ENCODE measurements at regions not wholly inside any gene's neighbourhood (a gene's known extent, or its start where the extent isn't known, plus 50 kb on each side); places are given as distances from the start of the nearest gene placed in this dataset.

DNA sequence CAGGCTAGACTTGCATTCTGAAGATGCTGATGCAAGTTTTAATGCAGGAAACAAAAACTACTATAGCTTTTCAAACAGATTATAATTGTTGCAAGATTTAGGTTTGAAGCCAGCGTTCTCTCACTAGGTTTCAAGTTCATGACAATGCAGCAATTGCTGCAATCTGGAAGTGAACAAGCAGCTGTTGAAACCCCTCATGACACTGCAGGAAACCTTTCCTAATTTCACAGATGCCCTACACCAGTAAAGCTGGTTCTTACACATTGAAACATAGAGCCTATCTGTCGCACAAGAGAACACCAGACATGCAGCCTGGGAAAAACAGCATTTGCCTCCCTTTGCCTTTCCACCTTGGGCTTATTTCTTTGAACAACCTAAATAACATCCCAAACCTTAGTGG, 1737.2 kb upstream of the MIR17HG start:
- TF ChIP-seq, protein P1, sequence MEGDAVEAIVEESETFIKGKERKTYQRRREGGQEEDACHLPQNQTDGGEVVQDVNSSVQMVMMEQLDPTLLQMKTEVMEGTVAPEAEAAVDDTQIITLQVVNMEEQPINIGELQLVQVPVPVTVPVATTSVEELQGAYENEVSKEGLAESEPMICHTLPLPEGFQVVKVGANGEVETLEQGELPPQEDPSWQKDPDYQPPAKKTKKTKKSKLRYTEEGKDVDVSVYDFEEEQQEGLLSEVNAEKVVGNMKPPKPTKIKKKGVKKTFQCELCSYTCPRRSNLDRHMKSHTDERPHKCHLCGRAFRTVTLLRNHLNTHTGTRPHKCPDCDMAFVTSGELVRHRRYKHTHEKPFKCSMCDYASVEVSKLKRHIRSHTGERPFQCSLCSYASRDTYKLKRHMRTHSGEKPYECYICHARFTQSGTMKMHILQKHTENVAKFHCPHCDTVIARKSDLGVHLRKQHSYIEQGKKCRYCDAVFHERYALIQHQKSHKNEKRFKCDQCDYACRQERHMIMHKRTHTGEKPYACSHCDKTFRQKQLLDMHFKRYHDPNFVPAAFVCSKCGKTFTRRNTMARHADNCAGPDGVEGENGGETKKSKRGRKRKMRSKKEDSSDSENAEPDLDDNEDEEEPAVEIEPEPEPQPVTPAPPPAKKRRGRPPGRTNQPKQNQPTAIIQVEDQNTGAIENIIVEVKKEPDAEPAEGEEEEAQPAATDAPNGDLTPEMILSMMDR (conservative IDR thresholded peaks at IDR 0.05; ENCODE audit: low read depth, low read length) = no peak
- no peak for TF ChIP-seq EZH2 (IDR thresholded peaks at IDR 0.05; ENCODE audit: borderline replicate concordance, low read depth, low read length, poor library complexity, severe bottlenecking)
- Histone ChIP-seq H3K27me3 (replicated peaks; ENCODE audit: insufficient read depth, low read depth, low read length, poor library complexity) (no peaks in the 10 kb centered on the region), H3K9me3 (ENCODE audit: low read depth, low read length, poor library complexity, severe bottlenecking) (peaks cover 3% of the 10 kb centered on the region), H3K27ac (ENCODE audit: low read depth, low read length, poor library complexity, severe bottlenecking) (no peak overlapping the region), H3K4me3 (ENCODE audit: low read depth, low read length, poor library complexity, severe bottlenecking) (no peak overlapping the region), H3K4me1 (ENCODE audit: insufficient read depth, low read length, poor library complexity, severe bottlenecking) (no peaks in the 10 kb centered on the region), H3K36me3 (ENCODE audit: insufficient read depth, low read length, poor library complexity, severe bottlenecking) (no peaks in the 10 kb centered on the region)
- BruUV-seq (replicated peaks) = no TSS peak
- intact Hi-C loops (cut with micrococcal nuclease; ENCODE audit: unreplicated experiment) = no loop called here
- POLR2A ChIA-PET (ENCODE audit: low non-redundant PET) = no interaction called here
- DNase-seq (ENCODE audit: low spot score) = no peak
- CTCF ChIA-PET = no interaction called here

DNA sequence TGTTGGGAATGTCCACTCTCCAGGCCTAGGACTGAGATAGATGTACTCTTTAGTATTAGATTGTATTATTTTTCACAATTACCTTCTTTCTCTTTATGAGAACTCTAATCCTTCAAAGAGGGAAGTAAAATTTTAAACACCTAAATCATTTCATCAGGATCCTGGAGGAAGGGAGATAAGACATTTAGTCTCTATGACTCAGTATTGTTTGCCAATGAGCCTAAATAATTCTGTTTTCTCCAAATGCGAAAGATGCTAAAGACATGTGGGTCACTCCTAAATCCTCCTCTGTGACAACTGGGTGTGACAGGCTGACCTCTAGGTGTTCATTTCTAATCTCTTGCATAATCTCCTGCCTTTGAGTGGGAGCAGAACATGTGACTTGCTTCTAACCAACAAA, 1736.6 kb upstream of the MIR17HG start:
- Histone ChIP-seq H3K4me1 (ENCODE audit: insufficient read depth, low read length, poor library complexity, severe bottlenecking) (no peaks in the 10 kb centered on the region), H3K27me3 (replicated peaks; ENCODE audit: insufficient read depth, low read depth, low read length, poor library complexity) (no peaks in the 10 kb centered on the region), H3K36me3 (ENCODE audit: insufficient read depth, low read length, poor library complexity, severe bottlenecking) (no peaks in the 10 kb centered on the region), H3K4me3 (ENCODE audit: low read depth, low read length, poor library complexity, severe bottlenecking) (no peak overlapping the region), H3K9me3 (ENCODE audit: low read depth, low read length, poor library complexity, severe bottlenecking) (no peaks in the 10 kb centered on the region), H3K27ac (ENCODE audit: low read depth, low read length, poor library complexity, severe bottlenecking) (no peak overlapping the region)
- TF ChIP-seq, protein P1 (conservative IDR thresholded peaks at IDR 0.05; ENCODE audit: low read depth, low read length) = no peak
- TF ChIP-seq EZH2 (IDR thresholded peaks at IDR 0.05; ENCODE audit: borderline replicate concordance, low read depth, low read length, poor library complexity, severe bottlenecking) = no peak
- BruUV-seq (replicated peaks) = no TSS peak
- intact Hi-C loops (cut with micrococcal nuclease; ENCODE audit: unreplicated experiment) = no loop called here
- CTCF ChIA-PET = no interaction called here
- DNase-seq (ENCODE audit: low spot score) = no peak
- POLR2A ChIA-PET (ENCODE audit: low non-redundant PET) = no interaction called here

DNA sequence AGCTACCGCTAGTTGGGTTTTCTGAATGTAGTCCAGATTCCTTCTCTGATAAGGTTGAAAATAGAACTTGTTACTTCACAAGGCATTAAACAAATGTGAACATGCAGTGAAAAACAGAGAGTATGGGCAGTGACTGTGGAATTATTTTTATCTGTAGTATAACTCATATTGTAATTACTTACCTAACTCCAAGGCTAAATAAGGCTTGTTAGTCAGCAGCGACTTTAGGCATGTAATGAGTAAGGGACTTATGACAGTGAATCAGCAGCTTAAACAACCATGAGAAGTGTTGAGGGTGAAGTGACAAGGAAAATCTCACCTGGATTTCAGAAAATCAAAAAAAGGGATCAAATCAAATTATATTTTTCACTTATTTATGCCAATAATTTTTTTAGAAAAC, 1719.5 kb upstream of the MIR17HG start:
- TF ChIP-seq, protein P1 (conservative IDR thresholded peaks at IDR 0.05; ENCODE audit: low read depth, low read length) = no peak
- TF ChIP-seq EZH2 (IDR thresholded peaks at IDR 0.05; ENCODE audit: borderline replicate concordance, low read depth, low read length, poor library complexity, severe bottlenecking) = no peak
- Histone ChIP-seq H3K27ac (ENCODE audit: low read depth, low read length, poor library complexity, severe bottlenecking) (no peak overlapping the region), H3K4me3 (ENCODE audit: low read depth, low read length, poor library complexity, severe bottlenecking) (no peak overlapping the region), H3K36me3 (ENCODE audit: insufficient read depth, low read length, poor library complexity, severe bottlenecking) (no peaks in the 10 kb centered on the region), H3K9me3 (ENCODE audit: low read depth, low read length, poor library complexity, severe bottlenecking) (no peaks in the 10 kb centered on the region), H3K4me1 (ENCODE audit: insufficient read depth, low read length, poor library complexity, severe bottlenecking) (no peaks in the 10 kb centered on the region), H3K27me3 (replicated peaks; ENCODE audit: insufficient read depth, low read depth, low read length, poor library complexity) (no peaks in the 10 kb centered on the region)
- CTCF ChIA-PET = no interaction called here
- no TSS peak for BruUV-seq (replicated peaks)
- DNase-seq (ENCODE audit: low spot score) = no peak
- intact Hi-C loops (cut with micrococcal nuclease; ENCODE audit: unreplicated experiment) = no loop called here
- POLR2A ChIA-PET (ENCODE audit: low non-redundant PET) = no interaction called here

Data from A673 (cell line).